ENCODE measurements at regions not wholly inside any gene's neighbourhood (a gene's known extent, or its start where the extent isn't known, plus 50 kb on each side); places are given as distances from the start of the nearest gene placed in this dataset.
"Not testable (repeated sequence)": the region's sequence is repeated elsewhere in the genome, so short reads cannot be mapped to it uniquely, and the experiment has no call there.

GRCh38 chr21:10347675-10348074 lies 173.7 kb upstream of the TPTE start:
- peaks cover 0 to 61% (median 7%) of the 10 kb centered on the region in 4 donors for H3K9me3 ChIP-seq
- not testable (repeated sequence) for DNase-seq (ENCODE audit: low spot score in 2 of 2); H3K4me1 ChIP-seq; H3K27ac ChIP-seq; H3K4me3 ChIP-seq; H3K27me3 ChIP-seq; H3K36me3 ChIP-seq
- WGBS, 2 donors: 71 to 76% methylated on average over 7 of the region's 7 CpGs

- H3K27ac ChIP-seq; H3K27me3 ChIP-seq; H3K36me3 ChIP-seq; DNase-seq (ENCODE audit: low spot score in 2 of 2); H3K4me1 ChIP-seq; H3K4me3 ChIP-seq: not testable (repeated sequence)
- WGBS, 2 donors: 41 to 42% methylated on average over 3 of the region's 3 CpGs
- peaks cover 0 to 63% (median 9%) of the 10 kb centered on the region in 4 donors for H3K9me3 ChIP-seq
Observed at GRCh38 chr21:10348150-10348549, 173.2 kb upstream of the TPTE start.

GRCh38 chr21:10354851-10355578 lies 166.4 kb upstream of the TPTE start:
- H3K4me3 ChIP-seq; H3K27ac ChIP-seq; DNase-seq (ENCODE audit: low spot score in 2 of 2); H3K4me1 ChIP-seq; H3K36me3 ChIP-seq; H3K27me3 ChIP-seq: not testable (repeated sequence)
- H3K9me3 ChIP-seq: peaks cover 0 to 44% (median 18%) of the 10 kb centered on the region in 4 donors
- 39 to 47% methylated on average over 5 of the region's 5 CpGs for WGBS, 2 donors

- H3K36me3 ChIP-seq; H3K27me3 ChIP-seq; H3K4me1 ChIP-seq; H3K27ac ChIP-seq; DNase-seq (ENCODE audit: low spot score in 2 of 2); H3K4me3 ChIP-seq: not testable (repeated sequence)
- WGBS, 2 donors: 71 to 73% methylated on average over 2 of the region's 2 CpGs
- H3K9me3 ChIP-seq: peaks cover 0 to 28% (median 11%) of the 10 kb centered on the region in 4 donors
Observed at GRCh38 chr21:10359120-10359519, 162.3 kb upstream of the TPTE start.

- DNase-seq (ENCODE audit: low spot score in 2 of 2); H3K4me3 ChIP-seq; H3K36me3 ChIP-seq; H3K27me3 ChIP-seq; H3K27ac ChIP-seq; H3K4me1 ChIP-seq: not testable (repeated sequence)
- WGBS, 2 donors: 52 to 55% methylated on average over 4 of the region's 4 CpGs
- peaks cover 0 to 22% (median 9%) of the 10 kb centered on the region in 4 donors for H3K9me3 ChIP-seq
Observed at GRCh38 chr21:10359911-10360310, 161.5 kb upstream of the TPTE start.

- H3K27me3 ChIP-seq; H3K27ac ChIP-seq; H3K36me3 ChIP-seq; H3K4me3 ChIP-seq; H3K4me1 ChIP-seq; DNase-seq (ENCODE audit: low spot score in 2 of 2): not testable (repeated sequence)
- 31 to 33% methylated on average over 2 of the region's 3 CpGs for WGBS, 2 donors
- peaks cover 0 to 14% (median 6%) of the 10 kb centered on the region in 4 donors for H3K9me3 ChIP-seq
Observed at GRCh38 chr21:10361214-10361736, 160.1 kb upstream of the TPTE start.

GRCh38 chr21:10362816-10363215 lies 158.6 kb upstream of the TPTE start:
- not testable (repeated sequence) for H3K27me3 ChIP-seq; H3K36me3 ChIP-seq; H3K27ac ChIP-seq; H3K4me1 ChIP-seq; H3K9me3 ChIP-seq; H3K4me3 ChIP-seq; DNase-seq (ENCODE audit: low spot score in 2 of 2)
- WGBS, 2 donors: 62 to 63% methylated on average over 9 of the region's 9 CpGs

GRCh38 chr21:10363321-10363720 lies 158.1 kb upstream of the TPTE start:
- H3K27ac ChIP-seq; H3K4me3 ChIP-seq; H3K4me1 ChIP-seq; H3K36me3 ChIP-seq; H3K27me3 ChIP-seq; DNase-seq (ENCODE audit: low spot score in 2 of 2): not testable (repeated sequence)
- peaks cover 0 to 11% (median 5%) of the 10 kb centered on the region in 4 donors for H3K9me3 ChIP-seq

- H3K36me3 ChIP-seq; H3K9me3 ChIP-seq; H3K4me3 ChIP-seq; H3K27me3 ChIP-seq; H3K27ac ChIP-seq; DNase-seq (ENCODE audit: low spot score in 2 of 2); H3K4me1 ChIP-seq: not testable (repeated sequence)
- WGBS, 2 donors: 52 to 64% methylated on average over 8 of the region's 11 CpGs
Observed at GRCh38 chr21:10366210-10366609, 155.2 kb upstream of the TPTE start.

GRCh38 chr21:10367586-10367985 lies 153.8 kb upstream of the TPTE start:
- H3K4me1 ChIP-seq; H3K36me3 ChIP-seq; H3K27me3 ChIP-seq; H3K27ac ChIP-seq; DNase-seq (ENCODE audit: low spot score in 2 of 2); H3K4me3 ChIP-seq: not testable (repeated sequence)
- 59 to 64% methylated on average over 7 of the region's 8 CpGs for WGBS, 2 donors
- peaks cover 0 to 14% (median 0%) of the 10 kb centered on the region in 4 donors for H3K9me3 ChIP-seq

GRCh38 chr21:10368323-10368798 lies 153.0 kb upstream of the TPTE start:
- H3K9me3 ChIP-seq: peaks cover 0 to 17% (median 0%) of the 10 kb centered on the region in 4 donors
- not testable (repeated sequence) for DNase-seq (ENCODE audit: low spot score in 2 of 2); H3K36me3 ChIP-seq; H3K27me3 ChIP-seq; H3K4me1 ChIP-seq; H3K27ac ChIP-seq; H3K4me3 ChIP-seq
- 71 to 73% methylated on average over 16 of the region's 16 CpGs for WGBS, 2 donors

GRCh38 chr21:10369289-10369688 lies 152.1 kb upstream of the TPTE start:
- H3K4me3 ChIP-seq; H3K27ac ChIP-seq; H3K4me1 ChIP-seq; H3K27me3 ChIP-seq; DNase-seq (ENCODE audit: low spot score in 2 of 2); H3K36me3 ChIP-seq: not testable (repeated sequence)
- WGBS, 2 donors: 52 to 66% methylated on average over 1 of the region's 1 CpG
- H3K9me3 ChIP-seq: peaks cover 0 to 16% (median 0%) of the 10 kb centered on the region in 4 donors

GRCh38 chr21:10377758-10378157 lies 143.6 kb upstream of the TPTE start:
- H3K4me1 ChIP-seq; H3K4me3 ChIP-seq; DNase-seq (ENCODE audit: low spot score in 2 of 2); H3K36me3 ChIP-seq; H3K27ac ChIP-seq; H3K27me3 ChIP-seq: not testable (repeated sequence)
- WGBS, 2 donors: 74 to 75% methylated on average over 10 of the region's 10 CpGs
- H3K9me3 ChIP-seq: peaks cover 0 to 55% (median 3%) of the 10 kb centered on the region in 4 donors

GRCh38 chr21:10379816-10380215 lies 141.6 kb upstream of the TPTE start:
- peaks cover 0 to 69% (median 3%) of the 10 kb centered on the region in 4 donors for H3K9me3 ChIP-seq
- not testable (repeated sequence) for H3K27ac ChIP-seq; DNase-seq (ENCODE audit: low spot score in 2 of 2); H3K36me3 ChIP-seq; H3K27me3 ChIP-seq; H3K4me3 ChIP-seq; H3K4me1 ChIP-seq
- WGBS, 2 donors: 84 to 86% methylated on average over 9 of the region's 9 CpGs

Measured in tibial nerve (tissue), 4 donors.